H1 (cell line): ENCODE measurements at regions not wholly inside any gene's neighbourhood (a gene's known extent, or its start where the extent isn't known, plus 50 kb on each side); places are given as distances from the start of the nearest gene placed in this dataset.

ENCODE experiments used
- CTCF ChIA-PET: fragments of 300-600 bp; sonication (Branson Sonifier 250); formaldehyde crosslinking; loops from one replicate; lab custom pipeline; 2021; ENCODE audit not compliant: partially characterized antibody; lab: Charles Lee
- POLR2A ChIA-PET: fragments of 300-600 bp; sonication (Branson Sonifier 250); formaldehyde crosslinking; loops from one replicate; lab custom pipeline; 2021; ENCODE audit warnings: inconsistent platforms; ENCODE audit not compliant: partially characterized antibody; lab: Charles Lee
- DNase-seq, 2 experiments: peaks; one replicate each; pipeline versions ENCODE4 v3.0.0 to v3.0.0-alpha.2; 2010 to 2022; ENCODE audit warnings: low spot score in 2 of 2, low read depth in 1 of 2, mixed read lengths in 1 of 2
- FAIRE-seq: peaks from 2 replicates; lab custom pipeline; 2011; peaks lifted over from hg19 to GRCh38; lab: Jason Lieb, UNC
- H2AFZ ChIP-seq: 2 replicates; pipeline ENCODE4 v1.8.1; 2012; ENCODE audit warnings: low read length, inconsistent platforms
- H2AK5ac ChIP-seq: 2 replicates; pipeline ENCODE4 v1.6.1; 2013; ENCODE audit warnings: low read depth, low read length
- H2BK120ac ChIP-seq: replicated peaks from 2 replicates; pipeline ENCODE3; 2013; ENCODE audit warnings: low read depth, low read length, inconsistent platforms
- H2BK12ac ChIP-seq: 2 replicates; pipeline ENCODE4 v1.6.1; 2013; ENCODE audit warnings: low read depth, low read length
- H2BK15ac ChIP-seq: 2 replicates; pipeline ENCODE4 v1.6.1; 2013; ENCODE audit warnings: low read length
- H2BK20ac ChIP-seq: 2 replicates; pipeline ENCODE4 v1.6.1; 2013; ENCODE audit warnings: low read length
- H2BK5ac ChIP-seq: 2 replicates; pipeline ENCODE4 v1.6.1; 2013; ENCODE audit warnings: low read depth, low read length
- H3K14ac ChIP-seq: 2 replicates; pipeline ENCODE4 v1.6.1; 2013; ENCODE audit warnings: inconsistent platforms; ENCODE audit not compliant: insufficient read length
- H3K18ac ChIP-seq: 2 replicates; pipeline ENCODE4 v1.6.1; 2013; ENCODE audit warnings: low read length; ENCODE audit errors: extremely low read depth
- H3K23ac ChIP-seq: 2 replicates; pipeline ENCODE4 v1.6.1; 2013; ENCODE audit warnings: inconsistent platforms; ENCODE audit not compliant: insufficient read length
- H3K23me2 ChIP-seq: 2 replicates; pipeline ENCODE4 v1.6.1; 2013; ENCODE audit warnings: low read depth, low read length
- H3K27ac ChIP-seq: 2 replicates; pipeline ENCODE4 v1.6.1; 2011; ENCODE audit warnings: low read depth, low read length, inconsistent platforms
- H3K27me3 ChIP-seq, 4 experiments: replicated peaks in 1 of 4; 1 replicate in 1 of 4; 2 replicates in 3 of 4; pipeline versions ENCODE4 v1.6.1 to v1.8.1; 2011 to 2013; ENCODE audit warnings: low read length in 3 of 4, mild to moderate bottlenecking in 3 of 4, inconsistent platforms in 2 of 4, mixed read lengths in 2 of 4, moderate library complexity in 1 of 4; ENCODE audit not compliant: control insufficient read depth in 3 of 4, insufficient read depth in 3 of 4; ENCODE audit errors: extremely low read depth in 1 of 4
- H3K36me3 ChIP-seq, 4 experiments: 2 replicates each; pipeline versions ENCODE4 v1.6.1 to v1.8.1; 2011 to 2013; ENCODE audit warnings: mild to moderate bottlenecking in 4 of 4, low read length in 3 of 4, moderate library complexity in 2 of 4, control low read depth in 1 of 4, inconsistent platforms in 1 of 4; ENCODE audit not compliant: insufficient read depth in 4 of 4, control insufficient read depth in 2 of 4
- H3K4ac ChIP-seq: replicated peaks from 2 replicates; pipeline ENCODE3; 2013; ENCODE audit warnings: low read length, low read depth, mixed read lengths, inconsistent platforms; ENCODE audit not compliant: insufficient read length
- H3K4me1 ChIP-seq, 4 experiments: replicated peaks in 1 of 4; 1 replicate in 1 of 4; 2 replicates in 3 of 4; pipeline versions ENCODE4 v1.6.1 to v1.8.1; 2011 to 2013; ENCODE audit warnings: low read length in 3 of 4, inconsistent platforms in 2 of 4, mixed read lengths in 1 of 4; ENCODE audit not compliant: insufficient read depth in 4 of 4, control insufficient read depth in 3 of 4
- H3K4me2 ChIP-seq, 2 experiments: 2 replicates each; pipeline versions ENCODE4 v1.6.1 to v1.8.1; 2011 to 2013; ENCODE audit warnings: low read depth in 2 of 2, low read length in 2 of 2, control low read depth in 1 of 2, inconsistent platforms in 1 of 2, mild to moderate bottlenecking in 1 of 2; ENCODE audit not compliant: insufficient read depth in 1 of 2
- H3K4me3 ChIP-seq, 4 experiments: fragments of 200-600, 300-600 bp in 1 of 4; sonication (generic), shearing (Covaris generic), sonication (Bioruptor Twin) in 1 of 4; 2 replicates each; pipeline versions ENCODE4 v1.5.1 to v1.8.1; 2011 to 2016; ENCODE audit warnings: low read length in 4 of 4, low read depth in 3 of 4, control low read depth in 2 of 4, inconsistent platforms in 2 of 4, mild to moderate bottlenecking in 2 of 4, mixed read lengths in 1 of 4, moderate library complexity in 1 of 4; ENCODE audit not compliant: insufficient read depth in 2 of 4; ENCODE audit errors: extremely low read depth in 1 of 4
- H3K56ac ChIP-seq: replicated peaks from 2 replicates; pipeline ENCODE3; 2013; ENCODE audit warnings: low read depth, mild to moderate bottlenecking, mixed read lengths, low read length, inconsistent platforms; ENCODE audit not compliant: insufficient read length
- H3K79me1 ChIP-seq: 2 replicates; pipeline ENCODE4 v1.6.1; 2013; ENCODE audit warnings: low read depth, low read length, control low read depth
- H3K79me2 ChIP-seq, 2 experiments: 2 replicates each; pipeline versions ENCODE4 v1.6.1 to v1.8.1; 2012 to 2013; ENCODE audit warnings: low read length in 2 of 2, mild to moderate bottlenecking in 2 of 2, inconsistent platforms in 1 of 2; ENCODE audit not compliant: insufficient read depth in 2 of 2, control insufficient read depth in 1 of 2
- H3K9ac ChIP-seq, 4 experiments: replicated peaks in 1 of 4; 1 replicate in 1 of 4; 2 replicates in 3 of 4; pipeline versions ENCODE4 v1.6.1 to v1.8.1; 2011 to 2013; ENCODE audit warnings: low read depth in 3 of 4, low read length in 3 of 4, control low read depth in 2 of 4, mild to moderate bottlenecking in 2 of 4, moderate library complexity in 2 of 4, inconsistent platforms in 1 of 4; ENCODE audit errors: extremely low read depth in 1 of 4
- H3K9me3 ChIP-seq, 2 experiments: 2 replicates each; pipeline versions ENCODE4 v1.6.1 to v1.8.1; 2012 to 2013; ENCODE audit warnings: mild to moderate bottlenecking in 2 of 2, moderate library complexity in 2 of 2, control low read depth in 1 of 2, inconsistent platforms in 1 of 2, low read depth in 1 of 2, low read length in 1 of 2, mixed read lengths in 1 of 2; ENCODE audit not compliant: insufficient read depth in 2 of 2
- H4K20me1 ChIP-seq, 2 experiments: replicated peaks in 1 of 2; 2 replicates each; pipeline versions ENCODE3 to v1.8.1; 2011 to 2013; ENCODE audit warnings: inconsistent platforms in 2 of 2, low read length in 2 of 2, mild to moderate bottlenecking in 1 of 2; ENCODE audit not compliant: insufficient read depth in 2 of 2, control insufficient read depth in 1 of 2
- H4K5ac ChIP-seq: 2 replicates; pipeline ENCODE4 v1.6.1; 2013; ENCODE audit warnings: low read length, low read depth, mixed read lengths, inconsistent platforms; ENCODE audit not compliant: insufficient read length
- H4K8ac ChIP-seq: 2 replicates; pipeline ENCODE4 v1.8.0; 2013; ENCODE audit warnings: mild to moderate bottlenecking, moderate library complexity, low read length, inconsistent platforms; ENCODE audit not compliant: insufficient read depth; ENCODE audit errors: extremely low read depth
- H4K91ac ChIP-seq: replicated peaks from 2 replicates; pipeline ENCODE3; 2013; ENCODE audit warnings: low read length, mixed read lengths, inconsistent platforms; ENCODE audit not compliant: insufficient read length
- BACH1 ChIP-seq: IDR thresholded peaks from 2 replicates; pipeline ENCODE4 v1.6.1; 2012; ENCODE audit warnings: low read length, improper control_type of control experiment
- CBX5 ChIP-seq: fragments of 300-800, 300-1000 bp; sonication (generic); IDR thresholded peaks from 2 replicates; pipeline ENCODE4 v1.7.1; 2016; ENCODE audit warnings: antibody characterized with exemption, low read length, low read depth
- HDAC2 ChIP-seq, 2 experiments: fragments of 300-600 bp in 1 of 2; sonication (generic) in 1 of 2; IDR thresholded peaks; 2 replicates each; pipeline ENCODE4 v1.6.1; 2011 to 2012; ENCODE audit warnings: low read depth in 2 of 2, low read length in 2 of 2, mild to moderate bottlenecking in 2 of 2, moderate library complexity in 2 of 2, borderline replicate concordance in 1 of 2, inconsistent platforms in 1 of 2
- KDM5A ChIP-seq: fragments of 200-600 bp; IDR thresholded peaks from 2 replicates; pipeline ENCODE4 v1.7.1; 2012; ENCODE audit warnings: mild to moderate bottlenecking, low read length, inconsistent platforms, mixed read lengths
- WGBS, 2 experiments: shearing (Covaris generic) in 1 of 2; methylation state at CpG; one replicate each; pipeline versions ENCODE4 v1.1.6 to v1.1.7; 2013 to 2015; ENCODE audit warnings: low lambda C conversion rate in 2 of 2, mixed read lengths in 2 of 2, inconsistent platforms in 1 of 2, low coverage in 1 of 2, missing lambda C conversion rate in 1 of 2; ENCODE audit not compliant: insufficient replicate concordance in 2 of 2, insufficient coverage in 1 of 2, insufficient read length in 1 of 2; ENCODE audit errors: extremely low coverage in 1 of 2, missing lambda C conversion rate in 1 of 2; 5-methylcytosine and 5-hydroxymethylcytosine counted together

DNA sequence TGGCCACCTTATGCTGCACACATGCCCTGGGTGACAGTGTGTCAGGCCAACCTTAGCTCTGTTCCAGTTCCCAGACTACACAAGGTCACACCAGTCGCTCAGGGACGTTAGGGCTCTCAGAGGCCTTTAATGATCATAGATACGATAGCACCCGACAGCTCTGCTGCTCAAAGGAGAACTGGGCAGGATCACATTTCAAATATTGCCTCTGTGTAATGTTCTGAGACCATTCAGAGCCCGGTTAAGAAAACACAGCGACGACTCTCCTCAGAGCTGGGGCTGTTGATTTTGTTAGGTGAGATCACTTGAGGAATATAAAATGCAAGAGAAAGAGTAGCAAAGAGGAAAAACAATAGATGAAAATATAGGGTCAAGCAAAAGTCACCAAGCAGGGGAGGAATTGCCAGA lies 166.6 kb upstream of the TANK start:
- Histone ChIP-seq H4K20me1 (no peaks in the 10 kb centered on the region), H2BK12ac (no peak overlapping the region; the same call in 1 of the 2 replicates), H3K4me2 (no peak overlapping the region), H3K79me2 (no peaks in the 10 kb centered on the region), H3K9ac (no peak overlapping the region), H4K91ac (no peak overlapping the region), H2AK5ac (no peak overlapping the region), H3K9me3 (no peaks in the 10 kb centered on the region), H3K79me1 (no peaks in the 10 kb centered on the region), H2BK15ac (no peak overlapping the region), H3K18ac (no peak overlapping the region), H3K23ac (no peak overlapping the region), H3K4ac (no peak overlapping the region), H2BK5ac (no peak overlapping the region), H3K56ac (no peak overlapping the region), H2AFZ (peak overlapping the region; percentile 64), H3K27me3 (no peaks in the 10 kb centered on the region), H4K8ac (no peak overlapping the region), H2BK120ac (no peak overlapping the region), H3K36me3 (no peaks in the 10 kb centered on the region), H3K14ac (no peak overlapping the region), H3K4me1 (no peaks in the 10 kb centered on the region; a peak in 1 of 7 replicates), H2BK20ac (no peak overlapping the region), H4K5ac (no peak overlapping the region), H3K23me2 (no peaks in the 10 kb centered on the region), H3K27ac (no peak overlapping the region), H3K4me3 (no peak overlapping the region)
- ChIA-PET CTCF (interaction anchor here (0.5 to 3.7 kb wide), 39 partner anchors 9 to 1709 kb away, joined by 3 to 23 read pairs (median 4); no protein-coding TSS in a partner anchor), POLR2A (no interaction called here)
- WGBS, 2 experiments, result 92% methylated on average over 7 of the region's 7 CpGs; no CpG with 5 or more reads in 1 of the 2 experiments
- no peak for FAIRE-seq
- no peak for DNase-seq
- TF ChIP-seq HDAC2 (IDR thresholded peaks at IDR 0.05; ENCODE audit: borderline replicate concordance in 1 of 2, low read depth in 2 of 2, low read length in 2 of 2) (no peak), KDM5A (no peak), BACH1 (no peak), CBX5 (no peak)
